DOHH2 (cell line): ENCODE measurements at regions not wholly inside any gene's neighbourhood (a gene's known extent, or its start where the extent isn't known, plus 50 kb on each side); places are given as distances from the start of the nearest gene placed in this dataset.

ENCODE experiments used
- CTCF ChIP-seq: fragments of 200-600 bp; sonication (generic); IDR thresholded peaks from one replicate; pipeline ENCODE4 v1.5.1; 2014; ENCODE audit warnings: antibody characterized with exemption, mild to moderate bottlenecking, low read depth, low read length; ENCODE audit not compliant: poor library complexity, severe bottlenecking
- EZH2phosphoT487 ChIP-seq: fragments of 200-600 bp; sonication (generic); IDR thresholded peaks from 2 replicates; pipeline ENCODE4 v1.6.1; 2017; ENCODE audit warnings: borderline replicate concordance, mild to moderate bottlenecking, antibody characterized with exemption, low read length, moderate library complexity, mixed read lengths

- TF ChIP-seq CTCF = no peak
- TF ChIP-seq EZH2phosphoT487 = no peak
Observed at GRCh38 chr5:103910011-103910410, 347.4 kb upstream of the NUDT12 start.
